ENCODE measurements at regions not wholly inside any gene's neighbourhood (a gene's known extent, or its start where the extent isn't known, plus 50 kb on each side); places are given as distances from the start of the nearest gene placed in this dataset.

DNA sequence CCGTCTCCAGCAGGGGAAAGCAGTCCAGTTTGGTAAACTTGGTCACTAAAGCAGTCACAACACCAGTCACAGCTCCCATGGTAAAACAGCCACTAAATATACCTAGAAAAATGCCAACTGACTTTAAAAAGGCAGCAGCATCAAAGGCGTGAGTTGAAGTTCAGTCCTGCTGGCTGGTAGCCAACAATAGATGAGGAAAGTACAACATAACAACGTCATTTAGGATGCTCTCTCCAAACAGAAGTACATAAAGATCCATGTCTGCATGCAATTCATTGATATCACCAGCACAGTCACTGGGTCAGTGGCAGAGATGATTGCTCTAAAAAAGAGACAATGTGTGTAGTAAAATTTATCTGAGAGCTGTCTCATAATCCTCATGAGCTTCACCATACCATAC is 59.3 kb upstream of the TMPO start:
- DNase-seq (ENCODE audit: low read depth in 1 of 2, low spot score in 1 of 2), result no peak
- Histone ChIP-seq H3K27ac (replicated peaks) (no peak overlapping the region), H3K4me3 (replicated peaks; ENCODE audit: insufficient read depth, low read length) (no peak overlapping the region), H3K27me3 (ENCODE audit: insufficient read depth, poor library complexity, severe bottlenecking) (peaks cover 29% of the 10 kb centered on the region)
- no peak for TF ChIP-seq POLR2AphosphoS5 (IDR thresholded peaks at IDR 0.05; ENCODE audit: low read depth)
- TF ChIP-seq GABPA (IDR thresholded peaks at IDR 0.05; ENCODE audit: low read depth), result no peak
- TF ChIP-seq CTCF (IDR thresholded peaks at IDR 0.05; ENCODE audit: insufficient read depth, low read length), result no peak
- TF ChIP-seq REST (IDR thresholded peaks at IDR 0.05; ENCODE audit: insufficient replicate concordance, low read depth), result no peak
- TF ChIP-seq SPI1 (IDR thresholded peaks at IDR 0.05; ENCODE audit: borderline replicate concordance, low read depth), result no peak

DNA sequence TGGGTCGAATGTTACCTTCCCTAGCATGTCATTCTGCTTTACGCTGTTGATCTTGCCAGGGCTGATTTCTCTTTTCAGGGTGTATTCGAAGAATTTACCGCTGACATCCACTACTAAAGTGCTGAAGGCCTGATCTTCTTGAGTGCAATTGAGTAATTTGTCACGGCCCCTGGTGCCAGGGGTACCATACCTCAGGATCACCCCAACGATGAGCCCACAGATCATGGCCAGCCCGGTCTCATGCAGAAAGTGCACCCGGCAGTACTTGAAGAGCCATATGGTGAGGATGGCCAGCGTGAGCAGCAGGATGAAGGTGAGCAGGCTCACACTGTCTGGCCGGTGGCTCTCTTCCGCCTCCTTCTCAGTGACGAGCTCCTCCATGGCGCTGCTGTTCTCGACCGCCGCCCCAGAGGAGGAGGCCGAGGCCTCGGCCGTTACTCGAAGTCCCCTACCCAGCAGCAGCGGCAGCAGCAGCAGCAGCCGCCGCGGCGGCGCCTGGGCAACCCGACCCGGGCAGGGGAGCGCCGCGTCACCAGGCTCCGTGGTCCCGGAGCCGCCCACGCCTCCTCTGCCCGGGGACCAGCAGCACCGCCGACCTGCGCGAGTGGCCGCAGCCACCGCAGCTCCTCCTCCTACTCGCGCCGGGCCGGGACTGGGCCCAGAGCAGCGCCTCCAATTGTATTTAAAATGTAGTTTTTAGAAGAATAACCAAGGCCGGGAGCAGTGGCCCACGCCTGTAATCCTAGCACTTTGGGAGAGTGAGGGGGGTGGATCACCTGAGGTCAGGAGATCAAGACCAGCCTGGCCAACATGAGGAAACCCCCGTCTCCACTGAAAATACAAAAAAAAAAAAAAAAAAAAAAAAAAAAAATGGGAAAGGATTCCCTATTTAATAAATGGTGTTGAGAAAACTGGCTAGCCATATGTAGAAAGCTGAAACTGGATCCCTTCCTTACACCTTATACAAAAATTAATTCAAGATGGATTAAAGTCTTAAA is 58.5 kb upstream of the TMPO start:
- peak overlapping the region; percentile 37 for H3K4me3 ChIP-seq (replicated peaks; ENCODE audit: insufficient read depth, low read length)
- peaks cover 29% of the 10 kb centered on the region for H3K27me3 ChIP-seq (ENCODE audit: insufficient read depth, poor library complexity, severe bottlenecking)
- TF ChIP-seq SPI1 (IDR thresholded peaks at IDR 0.05; ENCODE audit: borderline replicate concordance, low read depth) (no peak), CTCF (IDR thresholded peaks at IDR 0.05; ENCODE audit: insufficient read depth, low read length) (no peak), REST (IDR thresholded peaks at IDR 0.05; ENCODE audit: insufficient replicate concordance, low read depth) (no peak), GABPA (IDR thresholded peaks at IDR 0.05; ENCODE audit: low read depth) (no peak), POLR2AphosphoS5 (IDR thresholded peaks at IDR 0.05; ENCODE audit: low read depth) (no peak)
- no peak overlapping the region for H3K27ac ChIP-seq (replicated peaks)
- peak in 1 of 2 experiments; percentile 22 for DNase-seq (ENCODE audit: low read depth in 1 of 2, low spot score in 1 of 2)

GRCh38 chr12:98464190-98464589 is 51.2 kb upstream of the TMPO start:
- H3K4me3 ChIP-seq (replicated peaks; ENCODE audit: insufficient read depth, low read length), result no peak overlapping the region
- H3K27ac ChIP-seq (replicated peaks), result no peak overlapping the region
- DNase-seq (ENCODE audit: low read depth in 1 of 2, low spot score in 1 of 2), result peak; percentile 70 to 92
- H3K27me3 ChIP-seq (ENCODE audit: insufficient read depth, poor library complexity, severe bottlenecking), result peaks cover 13% of the 10 kb centered on the region
- TF ChIP-seq GABPA (IDR thresholded peaks at IDR 0.05; ENCODE audit: low read depth), result no peak
- peak; percentile 73 for TF ChIP-seq POLR2AphosphoS5 (IDR thresholded peaks at IDR 0.05; ENCODE audit: low read depth)
- no peak for TF ChIP-seq CTCF (IDR thresholded peaks at IDR 0.05; ENCODE audit: insufficient read depth, low read length)
- peak; percentile 69 for TF ChIP-seq SPI1 (IDR thresholded peaks at IDR 0.05; ENCODE audit: borderline replicate concordance, low read depth)
- no peak for TF ChIP-seq REST (IDR thresholded peaks at IDR 0.05; ENCODE audit: insufficient replicate concordance, low read depth)

Data from HL-60 (cell line).